ENCODE measurements at regions not wholly inside any gene's neighbourhood (a gene's known extent, or its start where the extent isn't known, plus 50 kb on each side); places are given as distances from the start of the nearest gene placed in this dataset.

- no peak overlapping the region for H3T11ph ChIP-seq (ENCODE audit: low read length)
- H3K56ac ChIP-seq (ENCODE audit: insufficient read length, low read depth, low read length), result no peak overlapping the region
- H3K27me3 ChIP-seq (ENCODE audit: insufficient read depth, low read length), result no peaks in the 10 kb centered on the region
- H3K4me3 Mint-ChIP-seq, result no peak overlapping the region
- no peak overlapping the region for H4K8ac ChIP-seq (replicated peaks; ENCODE audit: insufficient read length, low read depth, low read length)
- no peak overlapping the region for H4K5ac ChIP-seq (ENCODE audit: insufficient read length, low read depth, low read length)
- no peak for DNase-seq
- no peaks in the 10 kb centered on the region for H3K79me2 ChIP-seq (ENCODE audit: insufficient read depth, low read length)
- no peak overlapping the region for H2BK5ac ChIP-seq (ENCODE audit: insufficient read length, low read length)
- H4K91ac ChIP-seq (ENCODE audit: insufficient read length, low read depth, low read length), result no peak overlapping the region
- H3K4me2 ChIP-seq (ENCODE audit: insufficient read depth, insufficient read length, low read length), result no peak overlapping the region
- no peaks in the 10 kb centered on the region for H3K27me3 Mint-ChIP-seq (ENCODE audit: low read depth)
- H2BK12ac ChIP-seq (ENCODE audit: insufficient read length, low read depth, low read length), result no peak overlapping the region
- H3K9me3 Mint-ChIP-seq, result peaks cover 0 to 3% of the 10 kb centered on the region in 2 experiments; a peak in 1 of 5 replicates
- H3K79me1 ChIP-seq (ENCODE audit: insufficient read depth, low read depth, low read length, poor library complexity, severe bottlenecking), result no peaks in the 10 kb centered on the region
- no peak overlapping the region for H2AK5ac ChIP-seq (ENCODE audit: insufficient read length, low read length)
- no peaks in the 10 kb centered on the region for H4K20me1 ChIP-seq (ENCODE audit: control insufficient read depth, insufficient read depth, insufficient read length)
- no peak overlapping the region for H2BK20ac ChIP-seq (ENCODE audit: low read depth, low read length, poor library complexity, severe bottlenecking)
- no peak overlapping the region for H2AFZ ChIP-seq (ENCODE audit: low read length)
- H3K18ac ChIP-seq (ENCODE audit: insufficient read length, low read depth, low read length), result no peak overlapping the region
- no peak overlapping the region for H3K14ac ChIP-seq (ENCODE audit: insufficient read depth, low read length)
- H2BK15ac ChIP-seq (ENCODE audit: low read depth, low read length), result no peak overlapping the region
- H3K36me3 Mint-ChIP-seq (ENCODE audit: insufficient read depth in 1 of 3, low read depth in 3 of 3), result peaks cover 0 to 2% (median 0%) of the 10 kb centered on the region in 3 experiments; a peak in 2 of 7 replicates
- H3K4me1 Mint-ChIP-seq, result peaks cover 8% of the 10 kb centered on the region in 2 experiments
- no peaks in the 10 kb centered on the region for H3K9me3 ChIP-seq (ENCODE audit: control insufficient read depth, low read depth, low read length)
- no CpG with 5 or more reads among the region's 4 CpGs for WGBS (ENCODE audit: extremely low coverage, insufficient read length, low lambda C conversion rate)
- no peak overlapping the region for H2BK120ac ChIP-seq (ENCODE audit: low read depth, low read length, poor library complexity, severe bottlenecking)
- no peaks in the 10 kb centered on the region for H3K4me1 ChIP-seq (ENCODE audit: insufficient read depth, low read length)
- H3K9ac ChIP-seq (ENCODE audit: extremely low read depth, insufficient read length, low read length), result no peak overlapping the region
- no peak overlapping the region for H3K4ac ChIP-seq (ENCODE audit: low read depth, low read length)
- H3K23me2 ChIP-seq (ENCODE audit: insufficient read length, low read depth, low read length, poor library complexity, severe bottlenecking), result no peaks in the 10 kb centered on the region
- no peak overlapping the region for H3K27ac ChIP-seq (ENCODE audit: insufficient read length, low read depth, low read length)
- no peak overlapping the region for H3K27ac Mint-ChIP-seq
- H3K23ac ChIP-seq (ENCODE audit: insufficient read length, low read depth, low read length), result no peak overlapping the region
- no peak for TF ChIP-seq CTCF (conservative IDR thresholded peaks at IDR 0.05)
These were observed 249.5 kb upstream of the STARD13 start for GRCh38 chr13:33535061-33535460.
